Jurkat, Clone E6-1 (cell line): ENCODE measurements at regions not wholly inside any gene's neighbourhood (a gene's known extent, or its start where the extent isn't known, plus 50 kb on each side); places are given as distances from the start of the nearest gene placed in this dataset.

ENCODE experiments used
- DNase-seq: peaks from one replicate; pipeline ENCODE4 v3.0.0-alpha.2; 2011; ENCODE audit warnings: low read depth, low spot score
- H3K4me3 ChIP-seq: 2 replicates; pipeline ENCODE4 v1.5.1; 2011; ENCODE audit warnings: mild to moderate bottlenecking, low read length, control low read depth, moderate library complexity

DNA sequence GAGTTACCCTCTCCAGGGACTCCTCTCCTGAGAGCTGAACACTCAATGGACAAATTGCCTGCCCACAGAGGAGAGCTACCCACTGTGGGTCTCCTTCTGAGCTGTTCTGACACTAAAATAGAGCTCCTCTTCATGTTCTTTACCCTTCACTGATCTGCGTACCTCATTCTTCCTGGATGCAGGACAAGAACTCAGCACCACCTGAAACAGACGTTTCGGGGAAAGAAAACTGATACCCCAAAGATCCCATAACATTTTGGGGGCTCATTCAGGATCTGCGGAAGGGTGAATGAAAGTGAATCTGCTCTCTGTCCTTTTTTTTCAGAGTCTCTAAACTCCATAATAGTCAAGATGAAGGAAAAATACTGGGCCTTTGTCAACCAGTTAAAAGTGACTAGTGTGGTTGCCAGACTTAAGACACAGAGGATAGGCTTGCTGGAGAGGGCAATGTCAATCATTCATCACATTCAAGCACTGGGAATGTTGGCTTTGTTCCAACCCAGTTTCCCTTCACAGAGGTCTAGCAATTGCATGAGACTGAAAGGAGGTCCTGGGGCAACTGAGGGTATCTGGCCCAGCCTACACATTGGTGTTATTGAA lies 136.7 kb upstream of the SLITRK6 start:
- H3K4me3 ChIP-seq: no peak overlapping the region
- no peak for DNase-seq

DNA sequence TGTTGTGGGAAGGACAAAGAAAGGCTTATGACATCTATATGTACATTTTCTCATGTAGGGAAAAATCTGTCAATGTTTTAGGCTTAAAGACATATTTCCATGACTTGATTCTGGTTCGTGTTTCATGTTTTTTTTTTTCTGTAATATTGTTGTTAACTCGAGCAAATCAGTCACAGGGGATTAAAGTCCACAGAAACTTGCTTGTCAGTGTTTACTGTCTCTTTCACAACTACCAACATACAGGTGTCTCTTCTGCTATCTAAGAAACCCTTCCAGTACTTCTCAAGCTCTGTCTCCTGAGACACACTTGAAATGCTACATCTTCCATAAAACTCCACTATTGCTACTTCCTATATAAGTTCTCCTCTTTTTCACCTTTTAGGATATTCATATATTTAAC lies 130.9 kb upstream of the SLITRK6 start:
- no peak for DNase-seq

DNA sequence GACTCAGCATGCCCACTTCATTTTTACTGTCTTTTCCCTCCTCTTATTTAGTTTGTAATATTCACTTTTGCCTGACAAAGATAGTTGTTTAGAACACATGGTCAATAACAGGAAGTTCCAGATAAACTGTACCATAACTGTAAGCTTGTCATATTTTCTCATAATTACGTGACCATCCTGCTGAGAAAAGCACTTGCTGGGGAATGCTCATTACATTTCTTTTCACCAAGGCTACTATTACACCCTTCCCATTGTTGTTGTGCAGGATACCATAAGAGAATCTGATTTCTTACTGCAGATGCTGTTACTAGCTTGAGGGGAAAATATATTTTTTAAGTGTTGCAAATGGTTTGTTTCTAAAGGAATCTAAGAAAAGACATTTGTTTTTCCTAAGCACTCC lies 111.7 kb upstream of the SLITRK6 start:
- no peak overlapping the region for H3K4me3 ChIP-seq
- no peak for DNase-seq

More for the DNA sequence above, 130.9 kb upstream of the SLITRK6 start:
- H3K4me3 ChIP-seq: no peak overlapping the region

DNA sequence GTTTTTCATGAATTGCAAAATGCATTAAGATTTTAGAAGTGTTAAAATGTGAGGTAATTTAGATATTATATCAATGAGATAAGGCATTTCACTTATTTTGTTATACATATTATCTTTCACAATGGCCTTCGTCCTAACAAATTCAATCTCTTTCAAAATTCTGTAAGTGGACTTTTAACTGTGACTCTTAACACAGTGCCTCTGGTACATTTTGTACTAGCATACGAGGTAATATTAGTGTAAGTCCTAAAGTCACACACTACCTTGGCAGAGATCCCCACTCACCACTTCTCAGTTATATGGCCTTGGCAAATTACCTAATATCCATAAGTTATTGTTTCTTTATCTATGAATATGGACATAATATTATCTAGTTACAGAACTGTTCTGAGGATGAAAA lies 101.3 kb upstream of the SLITRK6 start:
- DNase-seq: no peak
- no peak overlapping the region for H3K4me3 ChIP-seq

DNA sequence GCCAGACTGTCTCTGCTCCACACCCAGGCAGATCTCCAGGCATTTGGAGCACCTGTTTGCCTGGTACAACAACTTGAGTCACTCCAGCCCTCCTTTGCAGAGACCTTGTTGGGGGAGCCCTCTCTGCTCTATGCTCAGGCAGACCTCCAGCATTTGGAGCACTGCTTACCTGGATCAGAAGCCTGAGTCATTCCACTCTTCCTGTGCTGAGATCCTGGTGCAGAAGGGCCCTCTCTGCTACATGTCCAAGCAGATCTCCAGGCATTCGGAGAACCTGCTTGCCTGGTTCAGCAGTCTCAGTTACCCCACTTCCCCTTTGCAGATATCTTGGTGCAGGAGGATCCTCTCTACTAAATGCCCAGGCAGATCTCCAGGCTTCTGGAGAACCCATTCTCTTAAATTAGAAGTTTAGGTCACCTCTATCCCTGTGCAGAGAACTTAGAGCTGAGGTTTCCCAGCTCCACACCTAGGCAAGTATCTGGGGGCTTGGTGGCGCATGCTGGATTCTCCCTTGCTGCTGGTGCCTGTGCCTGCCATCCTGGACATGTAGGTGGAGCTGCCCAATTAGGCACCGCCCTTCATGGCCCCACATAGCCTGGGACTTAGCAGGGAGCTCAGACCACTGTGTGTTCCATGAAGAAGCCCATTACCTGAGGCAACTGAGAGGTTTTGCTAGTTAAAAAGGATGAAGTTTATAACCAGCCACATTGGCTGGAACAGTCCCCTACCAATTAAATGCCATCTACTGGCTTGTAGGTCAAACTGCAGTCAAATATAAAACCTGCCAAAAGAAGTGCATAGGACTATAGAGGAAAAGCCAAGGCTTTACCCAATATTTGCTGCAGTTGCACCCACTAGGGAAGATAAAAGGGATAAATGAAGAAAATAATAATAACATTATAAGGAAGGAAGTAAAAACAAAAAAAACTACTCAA lies 97.6 kb upstream of the SLITRK6 start:
- peak; percentile 12 for DNase-seq
- no peak overlapping the region for H3K4me3 ChIP-seq

DNA sequence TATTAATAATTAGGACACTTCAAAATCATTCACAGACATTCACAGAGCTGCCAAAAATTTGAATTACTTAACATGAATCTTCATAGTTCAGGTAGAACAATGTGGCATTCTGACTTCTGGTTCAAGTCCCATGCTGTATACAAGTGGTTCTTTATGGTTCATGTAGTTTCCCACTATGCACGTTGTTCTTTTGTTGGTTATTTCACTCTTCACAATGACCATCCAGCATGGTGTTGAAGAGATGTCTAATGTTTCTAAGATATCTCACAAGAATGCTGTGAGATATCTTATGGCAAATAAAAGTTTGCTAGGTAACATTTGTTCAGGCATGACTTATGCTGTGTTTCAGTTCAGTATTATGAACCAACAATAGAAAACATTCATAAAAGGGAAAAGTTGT lies 88.2 kb upstream of the SLITRK6 start:
- no peak overlapping the region for H3K4me3 ChIP-seq
- DNase-seq: no peak

DNA sequence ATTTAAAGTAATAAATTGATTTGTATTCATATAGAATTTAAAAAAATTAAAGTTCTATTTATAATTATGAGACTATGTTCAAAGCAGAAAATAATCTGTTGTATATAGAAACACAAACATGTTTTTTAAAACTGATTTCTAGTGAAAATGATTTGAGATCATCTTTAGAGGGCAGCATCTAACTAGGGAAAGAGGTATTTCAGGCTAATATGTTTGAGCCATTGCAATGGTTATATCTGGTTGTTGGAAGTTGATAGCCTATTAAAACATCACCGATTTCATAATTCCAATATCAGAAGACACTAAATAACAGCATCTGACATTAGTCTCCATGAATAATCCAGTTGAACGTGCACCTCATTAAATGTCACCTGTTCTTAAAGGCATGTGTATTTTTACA lies 79.8 kb upstream of the SLITRK6 start:
- H3K4me3 ChIP-seq: no peak overlapping the region
- DNase-seq: no peak

DNA sequence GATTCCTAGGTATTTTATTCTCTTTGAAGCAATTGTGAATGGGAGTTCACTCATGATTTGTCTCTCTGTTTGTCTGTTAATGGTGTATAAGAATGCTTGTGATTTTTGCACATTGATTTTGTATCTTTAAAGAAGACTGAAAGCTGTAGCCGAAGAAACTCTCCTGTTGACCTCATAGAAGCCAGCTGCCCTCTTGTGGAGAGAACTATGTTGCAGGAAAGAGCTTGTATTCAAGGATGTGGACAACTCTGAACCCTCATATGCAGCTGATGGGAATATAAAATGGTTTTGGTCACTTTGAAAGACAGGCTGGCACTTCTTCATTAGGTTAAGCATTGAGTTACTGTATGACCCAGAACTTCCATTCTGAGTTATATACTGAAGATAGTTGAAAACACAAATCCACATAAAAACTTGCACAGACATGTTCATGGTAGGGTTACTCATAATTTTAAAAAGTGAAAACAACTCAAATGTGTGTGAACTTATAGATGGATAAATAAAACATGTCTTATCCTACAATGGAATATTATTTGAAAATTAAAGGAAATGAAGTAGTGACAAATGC lies 65.8 kb upstream of the SLITRK6 start:
- no peak overlapping the region for H3K4me3 ChIP-seq
- DNase-seq: peak; percentile 23

DNA sequence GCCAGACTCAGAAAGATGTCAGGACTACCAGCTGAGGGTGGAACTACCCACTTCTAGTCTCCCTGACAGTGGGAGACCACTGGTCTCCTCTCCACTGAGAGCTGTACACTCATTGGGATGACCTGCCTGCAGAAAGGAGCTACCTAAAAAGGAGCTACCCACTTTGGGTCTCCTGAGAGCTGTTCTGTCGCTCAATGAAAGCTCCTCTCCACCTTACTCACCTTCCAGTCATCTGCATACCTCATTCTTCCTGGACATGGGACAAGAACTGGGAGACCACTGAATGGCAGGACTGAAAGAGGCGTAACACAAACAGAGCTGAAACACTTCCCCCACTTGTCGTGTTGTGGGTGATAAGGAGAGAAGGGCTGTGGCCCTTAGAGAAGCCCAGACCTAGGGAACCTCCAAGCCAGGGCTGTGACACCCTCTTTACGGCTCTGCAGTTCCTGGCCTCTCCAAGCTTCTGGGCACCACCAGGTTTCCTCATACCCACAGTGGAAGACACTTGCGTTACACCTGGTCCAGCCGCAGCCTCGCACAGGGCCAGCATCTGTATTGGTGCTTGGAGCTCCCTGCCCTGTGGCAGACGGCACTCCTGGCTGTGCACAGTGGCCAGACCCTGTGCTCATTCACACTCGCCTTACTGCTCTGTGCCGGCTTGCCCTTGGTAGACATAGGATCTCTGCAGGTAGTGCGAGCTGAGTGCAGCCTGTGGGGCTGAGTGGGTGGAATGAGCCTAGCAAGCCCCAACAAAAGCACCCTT lies 54.9 kb upstream of the SLITRK6 start:
- DNase-seq: no peak
- no peak overlapping the region for H3K4me3 ChIP-seq

DNA sequence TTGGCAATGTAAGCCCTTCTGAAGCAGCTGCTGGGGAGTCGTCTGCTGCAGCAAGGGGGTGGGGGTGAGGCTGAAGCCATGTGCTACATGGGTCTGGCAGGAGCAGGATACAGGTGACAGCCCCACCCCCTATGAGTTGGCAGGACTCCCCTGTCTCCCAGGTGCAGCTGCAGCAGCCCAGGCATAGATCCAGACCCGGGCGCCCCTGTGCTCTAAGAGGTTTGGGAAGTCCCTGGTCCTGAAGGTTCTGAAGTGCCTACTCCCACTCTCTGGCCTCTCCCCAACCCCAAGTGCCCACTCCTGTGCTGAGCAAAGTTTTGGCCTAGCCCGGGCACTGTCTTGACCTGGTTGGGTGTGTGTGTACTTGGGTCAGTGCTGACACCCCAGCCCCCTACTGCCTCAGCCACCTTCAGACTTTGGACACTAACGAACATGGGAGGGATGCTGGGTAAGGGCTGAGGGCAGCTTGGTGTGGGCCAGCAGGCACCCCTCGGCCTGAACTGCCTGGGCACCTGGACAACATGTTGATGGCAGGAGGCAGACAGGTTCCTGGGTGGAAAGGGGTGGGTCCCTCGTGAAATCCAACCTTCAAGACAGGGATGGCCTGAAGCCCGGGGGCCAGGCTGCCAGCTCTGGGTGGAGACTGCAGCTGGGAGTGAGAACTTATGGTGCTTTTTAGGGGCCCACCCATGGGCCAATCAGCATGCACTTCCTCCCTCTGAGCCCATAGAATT lies 54.1 kb upstream of the SLITRK6 start:
- no peak for DNase-seq
- H3K4me3 ChIP-seq: no peak overlapping the region
